Stomach (tissue), 8 donors: ENCODE measurements at regions not wholly inside any gene's neighbourhood (a gene's known extent, or its start where the extent isn't known, plus 50 kb on each side); places are given as distances from the start of the nearest gene placed in this dataset.
A peak's percentile ranks its signal among the peaks of the same experiment; 100 is the strongest.

Experiments used
- DNase-seq, 2 donors: peaks; one replicate each; pipeline versions ENCODE4 v3.0.0 to v3.0.0-alpha.2; 2013 to 2019
- H3K27ac ChIP-seq, 5 donors: fragments of 200-600 bp in 4 of 5; sonication (generic) in 4 of 5; one replicate each; pipeline ENCODE4 v1.5.1; 2013 to 2019; ENCODE audit warnings: mild to moderate bottlenecking in 1 of 5, moderate library complexity in 1 of 5
- H3K27me3 ChIP-seq, 3 donors: fragments of 200-600 bp; sonication (generic); one replicate each; pipeline ENCODE4 v1.5.1; 2017 to 2019; ENCODE audit warnings: mixed run types in 1 of 3
- H3K36me3 ChIP-seq, 4 donors: fragments of 200-600 bp; sonication (generic); 1 replicate in 3 of 4; 2 replicates in 1 of 4; pipeline ENCODE4 v1.5.1; 2016 to 2019
- H3K4me1 ChIP-seq, 4 donors: fragments of 200-600 bp; sonication (generic); one replicate each; pipeline ENCODE4 v1.5.1; 2016 to 2019
- H3K4me3 ChIP-seq, 4 donors: fragments of 200-600 bp; sonication (generic) in 3 of 4; one replicate each; pipeline ENCODE4 v1.5.1; 2016 to 2019; ENCODE audit warnings: mild to moderate bottlenecking in 1 of 4
- H3K9me3 ChIP-seq, 4 donors: fragments of 200-600 bp; sonication (generic); one replicate each; pipeline ENCODE4 v1.5.1; 2016 to 2019
- EP300 ChIP-seq: sonication (generic); formaldehyde crosslinking; IDR thresholded peaks from one replicate; pipeline ENCODE4 v1.6.1; 2017; ENCODE audit warnings: antibody characterized with exemption
- POLR2A ChIP-seq, 4 donors: fragments of 450-650 bp; IDR thresholded peaks; one replicate each; pipeline ENCODE4 v1.6.1; 2016; ENCODE audit warnings: antibody characterized with exemption in 4 of 4, control low read depth in 2 of 4, mild to moderate bottlenecking in 1 of 4, moderate library complexity in 1 of 4
- POLR2AphosphoS5 ChIP-seq, 3 donors: sonication (generic); formaldehyde crosslinking; IDR thresholded peaks; one replicate each; pipeline ENCODE4 v1.6.1; 2016; ENCODE audit warnings: antibody characterized with exemption in 3 of 3
- WGBS, 5 donors: extraction: QIAGEN DNeasy Blood & Tissue Kit in 3 of 5; methylation state at CpG; one replicate each; pipeline versions ENCODE4 v1.1.5 to v1.1.7; 2013 to 2018; 5-methylcytosine and 5-hydroxymethylcytosine counted together
- intact Hi-C: fragments of 100-400 bp; cut with DNase I; formaldehyde crosslinking; loops from one replicate; pipeline ENCODE4 v1.15.1; 2023; ENCODE audit warnings: low total_unique reads
- TF ChIP-seq, protein P1 (sequence below), 7 experiments: fragments of 450-650 bp in 4 of 7; fragments of 200-600 bp in 3 of 7; sonication (generic) in 3 of 7; IDR thresholded peaks; one replicate each; pipeline ENCODE4 v1.5.1; 2016 to 2019; ENCODE audit warnings: antibody characterized with exemption in 7 of 7, control low read depth in 2 of 7, mild to moderate bottlenecking in 1 of 7
- donor health status: healthy with polysubstance abuse.
- donor health status: Bipolar disorder and iron deficiency.
- donor health status: healthy.

DNA sequence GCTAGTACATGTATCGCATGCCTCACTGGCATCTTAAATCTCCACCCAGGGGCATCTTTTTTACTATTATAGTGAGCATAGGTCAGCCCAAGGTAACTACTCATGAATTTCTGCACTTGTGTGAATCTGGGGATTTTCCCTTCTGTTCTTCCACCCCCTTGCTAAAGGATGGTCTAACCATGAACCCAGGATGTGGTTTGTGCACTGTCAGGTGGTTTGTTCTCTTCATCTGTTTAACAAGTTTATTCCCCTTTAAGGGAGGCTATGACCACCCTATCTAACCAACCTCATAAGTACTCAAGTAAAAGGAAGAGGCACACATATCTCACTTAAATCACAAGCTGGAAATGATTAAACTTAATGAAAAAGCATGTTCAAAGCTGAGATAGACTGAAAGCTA is 243.0 kb downstream of the RPRM start:
- intact Hi-C loops: no loop called here
- no peak for DNase-seq
- TF ChIP-seq, protein P1, sequence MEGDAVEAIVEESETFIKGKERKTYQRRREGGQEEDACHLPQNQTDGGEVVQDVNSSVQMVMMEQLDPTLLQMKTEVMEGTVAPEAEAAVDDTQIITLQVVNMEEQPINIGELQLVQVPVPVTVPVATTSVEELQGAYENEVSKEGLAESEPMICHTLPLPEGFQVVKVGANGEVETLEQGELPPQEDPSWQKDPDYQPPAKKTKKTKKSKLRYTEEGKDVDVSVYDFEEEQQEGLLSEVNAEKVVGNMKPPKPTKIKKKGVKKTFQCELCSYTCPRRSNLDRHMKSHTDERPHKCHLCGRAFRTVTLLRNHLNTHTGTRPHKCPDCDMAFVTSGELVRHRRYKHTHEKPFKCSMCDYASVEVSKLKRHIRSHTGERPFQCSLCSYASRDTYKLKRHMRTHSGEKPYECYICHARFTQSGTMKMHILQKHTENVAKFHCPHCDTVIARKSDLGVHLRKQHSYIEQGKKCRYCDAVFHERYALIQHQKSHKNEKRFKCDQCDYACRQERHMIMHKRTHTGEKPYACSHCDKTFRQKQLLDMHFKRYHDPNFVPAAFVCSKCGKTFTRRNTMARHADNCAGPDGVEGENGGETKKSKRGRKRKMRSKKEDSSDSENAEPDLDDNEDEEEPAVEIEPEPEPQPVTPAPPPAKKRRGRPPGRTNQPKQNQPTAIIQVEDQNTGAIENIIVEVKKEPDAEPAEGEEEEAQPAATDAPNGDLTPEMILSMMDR (IDR thresholded peaks at IDR 0.05): no peak
- no peak for TF ChIP-seq POLR2AphosphoS5 (IDR thresholded peaks at IDR 0.05)
- TF ChIP-seq POLR2A (IDR thresholded peaks at IDR 0.05): no peak
- no peak for TF ChIP-seq EP300
- Histone ChIP-seq H3K36me3 (no peaks in the 10 kb centered on the region), H3K4me3 (no peak overlapping the region), H3K27me3 (no peaks in the 10 kb centered on the region), H3K9me3 (no peaks in the 10 kb centered on the region), H3K27ac (no peak overlapping the region), H3K4me1 (no peaks in the 10 kb centered on the region)
- WGBS, 5 donors: 85 to 95% (median 89%) methylated on average over 1 of the region's 1 CpG

DNA sequence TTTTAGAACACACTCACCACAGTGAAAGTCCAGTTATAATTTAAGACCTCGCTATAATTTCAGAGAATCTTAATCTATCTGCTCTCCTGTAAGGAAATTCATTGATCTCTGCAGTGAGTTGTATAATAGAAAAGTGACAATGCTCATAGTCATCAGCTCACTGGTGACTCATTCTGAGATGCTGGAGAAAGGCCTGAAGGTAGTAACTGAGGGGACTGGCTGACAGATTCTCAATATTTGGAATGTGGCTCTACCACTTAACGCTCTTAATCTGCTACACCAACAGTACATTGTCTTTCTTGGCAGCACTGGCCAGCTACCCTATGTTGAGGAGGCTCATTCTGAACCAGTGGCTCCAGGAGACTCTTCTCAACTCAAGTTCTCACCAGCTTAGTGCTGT is 246.1 kb downstream of the RPRM start:
- Histone ChIP-seq H3K4me1 (no peaks in the 10 kb centered on the region), H3K9me3 (peaks cover 0 to 1% (median 0%) of the 10 kb centered on the region in 4 donors), H3K27ac (no peak overlapping the region), H3K4me3 (no peak overlapping the region), H3K27me3 (no peaks in the 10 kb centered on the region), H3K36me3 (no peaks in the 10 kb centered on the region)
- WGBS, 5 donors: 69 to 86% (median 77%) methylated on average over 2 of the region's 2 CpGs
- no peak for DNase-seq
- intact Hi-C loops: no loop called here
- TF ChIP-seq, protein P1 (IDR thresholded peaks at IDR 0.05): no peak
- no peak for TF ChIP-seq POLR2AphosphoS5 (IDR thresholded peaks at IDR 0.05)
- no peak for TF ChIP-seq POLR2A (IDR thresholded peaks at IDR 0.05)
- no peak for TF ChIP-seq EP300

DNA sequence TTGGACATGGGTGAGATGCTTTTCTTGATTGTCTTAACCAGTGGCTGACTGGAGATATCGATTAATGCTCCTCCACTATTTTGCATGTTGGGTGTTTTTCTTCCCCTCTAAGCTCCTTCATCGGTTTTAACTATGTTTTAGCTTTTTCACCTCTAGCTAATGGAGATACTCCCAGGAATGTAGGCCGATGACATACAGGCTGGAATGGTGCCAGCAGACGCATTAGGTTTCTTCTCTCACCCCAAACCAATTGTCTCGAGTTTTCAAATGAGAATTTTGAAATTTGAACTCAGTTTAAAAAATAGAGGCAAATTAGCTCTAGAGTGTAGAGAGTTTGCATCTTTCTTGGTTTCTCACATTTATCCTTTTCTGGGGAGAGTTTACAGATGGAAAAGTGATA is 247.6 kb downstream of the RPRM start:
- TF ChIP-seq, protein P1 (IDR thresholded peaks at IDR 0.05): no peak
- TF ChIP-seq POLR2AphosphoS5 (IDR thresholded peaks at IDR 0.05): no peak
- no peak for TF ChIP-seq EP300
- TF ChIP-seq POLR2A (IDR thresholded peaks at IDR 0.05): no peak
- Histone ChIP-seq H3K36me3 (no peaks in the 10 kb centered on the region), H3K4me1 (no peaks in the 10 kb centered on the region), H3K27ac (no peak overlapping the region), H3K27me3 (no peaks in the 10 kb centered on the region), H3K4me3 (no peak overlapping the region), H3K9me3 (peaks cover 0 to 8% (median 0%) of the 10 kb centered on the region in 4 donors)
- peak in 1 of 2 donors; percentile 59 for DNase-seq
- intact Hi-C loops: no loop called here
- 46 to 68% (median 58%) methylated on average over 5 of the region's 5 CpGs for WGBS, 5 donors

DNA sequence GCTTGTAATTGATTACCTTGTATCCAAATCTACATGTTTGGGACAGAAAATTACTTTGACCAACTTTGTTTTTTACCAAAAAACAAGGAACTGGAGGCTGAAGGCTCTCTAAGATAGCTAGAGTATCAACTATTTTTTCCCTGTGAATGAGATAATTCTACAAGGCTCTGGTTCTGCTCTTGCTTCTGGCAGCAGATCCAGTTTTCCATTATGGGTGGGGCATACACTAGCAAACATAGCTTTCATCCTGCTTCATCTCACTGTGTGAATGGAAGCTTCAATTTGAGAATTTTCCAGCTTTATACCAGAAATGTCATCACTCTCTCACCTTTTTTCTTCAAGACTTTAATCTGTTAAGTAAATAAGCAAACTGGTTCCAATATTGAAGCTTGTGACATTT is 249.7 kb downstream of the RPRM start:
- intact Hi-C loops: no loop called here
- H3K36me3 ChIP-seq: no peaks in the 10 kb centered on the region
- TF ChIP-seq POLR2AphosphoS5 (IDR thresholded peaks at IDR 0.05) (no peak), EP300 (no peak), POLR2A (IDR thresholded peaks at IDR 0.05) (no peak)
- TF ChIP-seq, protein P1 (IDR thresholded peaks at IDR 0.05): no peak
- H3K4me1 ChIP-seq: no peaks in the 10 kb centered on the region
- DNase-seq: peak in 1 of 2 donors; percentile 48
- H3K4me3 ChIP-seq: no peak overlapping the region
- H3K27ac ChIP-seq: no peak overlapping the region
- H3K9me3 ChIP-seq: peaks cover 0 to 23% (median 0%) of the 10 kb centered on the region in 4 donors
- H3K27me3 ChIP-seq: no peaks in the 10 kb centered on the region
